ENCODE measurements at regions not wholly inside any gene's neighbourhood (a gene's known extent, or its start where the extent isn't known, plus 50 kb on each side); places are given as distances from the start of the nearest gene placed in this dataset.

GRCh38 chr22:34976886-34977285, 89.1 kb upstream of the ISX start:
- no peak for TF ChIP-seq POLR2A (IDR thresholded peaks at IDR 0.05)
- TF ChIP-seq, protein P1, sequence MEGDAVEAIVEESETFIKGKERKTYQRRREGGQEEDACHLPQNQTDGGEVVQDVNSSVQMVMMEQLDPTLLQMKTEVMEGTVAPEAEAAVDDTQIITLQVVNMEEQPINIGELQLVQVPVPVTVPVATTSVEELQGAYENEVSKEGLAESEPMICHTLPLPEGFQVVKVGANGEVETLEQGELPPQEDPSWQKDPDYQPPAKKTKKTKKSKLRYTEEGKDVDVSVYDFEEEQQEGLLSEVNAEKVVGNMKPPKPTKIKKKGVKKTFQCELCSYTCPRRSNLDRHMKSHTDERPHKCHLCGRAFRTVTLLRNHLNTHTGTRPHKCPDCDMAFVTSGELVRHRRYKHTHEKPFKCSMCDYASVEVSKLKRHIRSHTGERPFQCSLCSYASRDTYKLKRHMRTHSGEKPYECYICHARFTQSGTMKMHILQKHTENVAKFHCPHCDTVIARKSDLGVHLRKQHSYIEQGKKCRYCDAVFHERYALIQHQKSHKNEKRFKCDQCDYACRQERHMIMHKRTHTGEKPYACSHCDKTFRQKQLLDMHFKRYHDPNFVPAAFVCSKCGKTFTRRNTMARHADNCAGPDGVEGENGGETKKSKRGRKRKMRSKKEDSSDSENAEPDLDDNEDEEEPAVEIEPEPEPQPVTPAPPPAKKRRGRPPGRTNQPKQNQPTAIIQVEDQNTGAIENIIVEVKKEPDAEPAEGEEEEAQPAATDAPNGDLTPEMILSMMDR (IDR thresholded peaks at IDR 0.05): no peak

Data from stomach (tissue), 4 donors.